Activated CD4-positive, CD25-positive, alpha-beta regulatory T cell treated with anti-CD3 and anti-CD28 coated beads, Interleukin-2, amount 50 U/mL, for 72 hours (primary cell): ENCODE measurements at regions not wholly inside any gene's neighbourhood (a gene's known extent, or its start where the extent isn't known, plus 50 kb on each side); places are given as distances from the start of the nearest gene placed in this dataset.

Experiments used
- DNase-seq: peaks from one replicate; pipeline ENCODE4 v3.0.0; 2021

- DNase-seq = no peak
Measured at GRCh38 chr7:69134316-69134715, 464.0 kb upstream of the AUTS2 start.

GRCh38 chr7:69147631-69148030, 450.6 kb upstream of the AUTS2 start:
- DNase-seq = no peak

- DNase-seq = no peak
Measured at GRCh38 chr7:69149804-69150782, 448.2 kb upstream of the AUTS2 start.

- DNase-seq = no peak
Measured at GRCh38 chr7:69162326-69162725, 435.9 kb upstream of the AUTS2 start.

GRCh38 chr7:69162931-69163670, 435.2 kb upstream of the AUTS2 start:
- no peak for DNase-seq

- no peak for DNase-seq
Measured at GRCh38 chr7:69166979-69167516, 431.2 kb upstream of the AUTS2 start.

GRCh38 chr7:69169386-69169785, 428.9 kb upstream of the AUTS2 start:
- no peak for DNase-seq

- no peak for DNase-seq
Measured at GRCh38 chr7:69172357-69173077, 425.8 kb upstream of the AUTS2 start.

- no peak for DNase-seq
Measured at GRCh38 chr7:69173341-69173740, 424.9 kb upstream of the AUTS2 start.

GRCh38 chr7:69173846-69174245, 424.4 kb upstream of the AUTS2 start:
- no peak for DNase-seq

- no peak for DNase-seq
Measured at GRCh38 chr7:69176841-69177240, 421.4 kb upstream of the AUTS2 start.

GRCh38 chr7:69177461-69177861, 420.8 kb upstream of the AUTS2 start:
- DNase-seq = no peak

- DNase-seq = no peak
Measured at GRCh38 chr7:69177941-69178494, 420.3 kb upstream of the AUTS2 start.

- DNase-seq = no peak
Measured at GRCh38 chr7:69180662-69181061, 417.6 kb upstream of the AUTS2 start.

GRCh38 chr7:69182596-69183467, 415.4 kb upstream of the AUTS2 start:
- DNase-seq = no peak

GRCh38 chr7:69184339-69184738, 413.9 kb upstream of the AUTS2 start:
- DNase-seq = no peak

- DNase-seq = no peak
Measured at GRCh38 chr7:69185170-69185569, 413.1 kb upstream of the AUTS2 start.

- no peak for DNase-seq
Measured at GRCh38 chr7:69186974-69187373, 411.3 kb upstream of the AUTS2 start.

GRCh38 chr7:69187824-69188333, 410.4 kb upstream of the AUTS2 start:
- DNase-seq = no peak

- DNase-seq = no peak
Measured at GRCh38 chr7:69189406-69189805, 408.9 kb upstream of the AUTS2 start.

- no peak for DNase-seq
Measured at GRCh38 chr7:69190025-69190424, 408.2 kb upstream of the AUTS2 start.
